HAP-1 (cell line): ENCODE measurements at regions not wholly inside any gene's neighbourhood (a gene's known extent, or its start where the extent isn't known, plus 50 kb on each side); places are given as distances from the start of the nearest gene placed in this dataset.

Experiments used
- DNase-seq, 2 experiments: peaks; one replicate each; pipeline ENCODE4 v3.0.0-alpha.2; 2016 to 2020; ENCODE audit warnings: low spot score in 2 of 2
- H3K27me3 ChIP-seq: fragments of 250-450 bp; sonication (Bioruptor Pico); 2 replicates; pipeline ENCODE4 v1.5.1; 2020; ENCODE audit warnings: low read depth, mild to moderate bottlenecking, moderate library complexity
- H3K36me3 ChIP-seq: fragments of 250-450 bp; sonication (Bioruptor Pico); replicated peaks from 2 replicates; pipeline ENCODE4 v1.5.1; 2020; ENCODE audit warnings: mild to moderate bottlenecking
- H3K4me1 ChIP-seq: fragments of 250-450 bp; sonication (Bioruptor Pico); 2 replicates; pipeline ENCODE4 v1.5.1; 2020; ENCODE audit warnings: mild to moderate bottlenecking
- H3K4me3 ChIP-seq: fragments of 250-450 bp; sonication (Bioruptor Pico); 2 replicates; pipeline ENCODE4 v1.5.1; 2020; ENCODE audit warnings: mild to moderate bottlenecking, moderate library complexity
- H3K9me3 ChIP-seq: fragments of 250-450 bp; sonication (Bioruptor Pico); 2 replicates; pipeline ENCODE4 v1.5.1; 2020; ENCODE audit warnings: mild to moderate bottlenecking, moderate library complexity
- in situ Hi-C: fragments of 300-500 bp; cut with MboI; formaldehyde crosslinking; loops from 3 replicates; pipeline ENCODE4 v1.14.3; 2020; ENCODE audit warnings: low sequenced_read_pairs, inconsistent platforms, mixed read lengths

- no peaks in the 10 kb centered on the region for H3K27me3 ChIP-seq
- no peak overlapping the region for H3K4me3 ChIP-seq
- no peaks in the 10 kb centered on the region; the same call in 1 of the 2 replicates for H3K4me1 ChIP-seq
- H3K9me3 ChIP-seq, result no peaks in the 10 kb centered on the region
- no peaks in the 10 kb centered on the region for H3K36me3 ChIP-seq
- in situ Hi-C loops, result no loop called here
- no peak for DNase-seq
These were observed 380.8 kb downstream of the BCOR start for GRCh38 chrX:39716802-39717540.

DNA sequence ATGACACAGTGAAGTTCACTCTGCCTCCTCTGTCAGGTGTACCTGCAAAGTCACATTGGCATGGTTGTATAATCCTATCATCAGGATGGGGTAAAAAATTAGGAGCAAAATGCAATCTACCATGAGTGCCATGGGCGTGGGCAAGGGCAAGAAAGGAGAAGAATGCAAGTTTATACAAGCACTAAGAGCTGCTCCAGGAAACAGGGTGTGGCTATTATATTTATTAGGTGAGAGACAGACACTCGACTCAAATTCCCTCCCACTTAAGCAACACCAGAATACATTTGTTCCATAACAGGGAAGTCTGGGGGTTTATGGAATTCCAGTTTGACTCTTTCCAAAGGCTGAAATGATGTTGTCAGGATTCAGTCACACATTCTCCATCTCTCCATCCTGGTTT, 378.8 kb downstream of the BCOR start:
- H3K9me3 ChIP-seq, result no peaks in the 10 kb centered on the region
- no peaks in the 10 kb centered on the region for H3K36me3 ChIP-seq
- in situ Hi-C loops, result no loop called here
- DNase-seq, result peak in 1 of 2 experiments; percentile 20
- H3K4me3 ChIP-seq, result no peak overlapping the region
- no peaks in the 10 kb centered on the region for H3K27me3 ChIP-seq
- H3K4me1 ChIP-seq, result no peaks in the 10 kb centered on the region; the same call in 1 of the 2 replicates

DNA sequence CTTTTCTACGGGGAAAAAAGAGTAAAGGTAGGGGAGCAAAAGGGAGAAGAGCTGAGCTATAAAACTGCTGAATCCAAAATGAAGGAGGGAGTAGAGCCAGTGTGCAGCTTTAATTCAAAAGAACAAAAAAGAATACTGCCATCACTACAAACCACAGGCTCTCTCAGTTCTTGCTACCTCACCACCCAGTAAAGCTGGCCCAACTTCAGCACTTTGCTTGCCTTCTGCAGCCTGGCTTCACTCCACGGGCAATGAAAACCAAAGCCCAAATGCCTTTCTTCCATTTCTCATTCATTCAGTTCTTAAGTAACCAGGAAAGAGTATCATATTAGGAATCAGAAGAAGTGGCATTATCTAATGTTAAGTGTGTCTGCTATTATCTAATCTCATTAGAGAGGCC, 376.8 kb downstream of the BCOR start:
- no peak for DNase-seq
- H3K27me3 ChIP-seq, result no peaks in the 10 kb centered on the region
- no peaks in the 10 kb centered on the region for H3K36me3 ChIP-seq
- no peak overlapping the region for H3K4me3 ChIP-seq
- no peaks in the 10 kb centered on the region; the same call in 1 of the 2 replicates for H3K4me1 ChIP-seq
- in situ Hi-C loops, result no loop called here
- no peaks in the 10 kb centered on the region for H3K9me3 ChIP-seq

GRCh38 chrX:39721566-39722279, 376.0 kb downstream of the BCOR start:
- no peaks in the 10 kb centered on the region for H3K27me3 ChIP-seq
- no peaks in the 10 kb centered on the region for H3K36me3 ChIP-seq
- no peaks in the 10 kb centered on the region; the same call in 1 of the 2 replicates for H3K4me1 ChIP-seq
- H3K9me3 ChIP-seq, result no peaks in the 10 kb centered on the region
- H3K4me3 ChIP-seq, result no peak overlapping the region
- DNase-seq, result no peak
- in situ Hi-C loops, result no loop called here

GRCh38 chrX:39724544-39724943, 373.2 kb downstream of the BCOR start:
- Histone ChIP-seq H3K4me3 (no peak overlapping the region), H3K27me3 (no peaks in the 10 kb centered on the region), H3K9me3 (no peaks in the 10 kb centered on the region; the same call in 1 of the 2 replicates), H3K36me3 (no peaks in the 10 kb centered on the region), H3K4me1 (no peaks in the 10 kb centered on the region)
- DNase-seq, result no peak
- in situ Hi-C loops, result no loop called here

DNA sequence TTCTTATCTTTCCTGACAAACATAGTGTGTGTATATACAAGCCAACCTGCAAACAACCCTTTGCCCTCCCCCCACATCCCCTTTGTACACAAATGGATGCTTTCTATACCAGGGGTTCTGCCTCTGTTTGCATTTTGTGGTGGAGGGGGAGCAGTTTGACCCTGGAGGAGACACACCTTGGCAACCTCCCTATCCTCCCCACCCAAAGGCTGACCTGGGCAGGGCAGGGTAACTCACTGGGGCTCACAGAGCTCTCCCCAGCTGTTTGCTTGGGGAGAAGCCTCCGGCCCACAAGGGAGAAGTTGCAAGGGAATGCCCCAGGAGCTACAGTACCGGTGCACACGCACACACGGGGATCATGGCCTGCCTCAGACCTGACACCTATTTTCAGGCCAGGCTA, 372.6 kb downstream of the BCOR start:
- H3K9me3 ChIP-seq, result no peaks in the 10 kb centered on the region; the same call in 1 of the 2 replicates
- in situ Hi-C loops, result no loop called here
- H3K4me3 ChIP-seq, result no peak overlapping the region
- H3K36me3 ChIP-seq, result no peaks in the 10 kb centered on the region
- no peaks in the 10 kb centered on the region; the same call in 1 of the 2 replicates for H3K4me1 ChIP-seq
- no peaks in the 10 kb centered on the region for H3K27me3 ChIP-seq
- DNase-seq, result no peak

GRCh38 chrX:39725928-39726619, 371.7 kb downstream of the BCOR start:
- Histone ChIP-seq H3K4me3 (no peak overlapping the region), H3K9me3 (no peaks in the 10 kb centered on the region; the same call in 1 of the 2 replicates), H3K27me3 (no peaks in the 10 kb centered on the region), H3K4me1 (peaks cover 8% of the 10 kb centered on the region), H3K36me3 (no peaks in the 10 kb centered on the region)
- DNase-seq, result no peak
- in situ Hi-C loops, result no loop called here

DNA sequence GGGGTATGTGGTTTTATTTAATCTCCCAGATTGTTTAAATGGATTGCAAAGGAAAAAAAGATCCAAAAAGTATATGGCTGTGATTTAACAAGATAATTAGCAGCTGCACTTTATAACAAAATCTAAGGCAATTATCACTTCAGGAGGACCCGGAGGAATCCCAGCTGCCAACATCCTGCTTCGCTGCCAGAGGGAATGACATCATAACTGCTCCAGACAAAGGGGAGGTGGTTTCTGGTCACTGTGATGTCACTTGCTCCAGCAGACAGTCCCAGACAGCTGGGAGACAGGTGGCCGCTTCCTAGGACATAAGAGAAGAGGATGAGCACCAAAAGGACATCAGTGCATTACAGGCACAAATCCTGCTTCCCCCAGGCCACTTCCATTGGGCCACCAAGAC, 371.0 kb downstream of the BCOR start:
- Histone ChIP-seq H3K36me3 (no peaks in the 10 kb centered on the region), H3K9me3 (no peaks in the 10 kb centered on the region; the same call in 1 of the 2 replicates), H3K27me3 (no peaks in the 10 kb centered on the region), H3K4me3 (no peak overlapping the region), H3K4me1 (peaks cover 9% of the 10 kb centered on the region)
- in situ Hi-C loops, result no loop called here
- no peak for DNase-seq

- in situ Hi-C loops, result no loop called here
- no peak for DNase-seq
- H3K4me3 ChIP-seq, result no peak overlapping the region
- no peaks in the 10 kb centered on the region; the same call in 1 of the 2 replicates for H3K9me3 ChIP-seq
- H3K4me1 ChIP-seq, result peaks cover 9% of the 10 kb centered on the region
- no peaks in the 10 kb centered on the region for H3K27me3 ChIP-seq
- H3K36me3 ChIP-seq, result no peaks in the 10 kb centered on the region
These were observed 369.7 kb downstream of the BCOR start for GRCh38 chrX:39728025-39728424.

DNA sequence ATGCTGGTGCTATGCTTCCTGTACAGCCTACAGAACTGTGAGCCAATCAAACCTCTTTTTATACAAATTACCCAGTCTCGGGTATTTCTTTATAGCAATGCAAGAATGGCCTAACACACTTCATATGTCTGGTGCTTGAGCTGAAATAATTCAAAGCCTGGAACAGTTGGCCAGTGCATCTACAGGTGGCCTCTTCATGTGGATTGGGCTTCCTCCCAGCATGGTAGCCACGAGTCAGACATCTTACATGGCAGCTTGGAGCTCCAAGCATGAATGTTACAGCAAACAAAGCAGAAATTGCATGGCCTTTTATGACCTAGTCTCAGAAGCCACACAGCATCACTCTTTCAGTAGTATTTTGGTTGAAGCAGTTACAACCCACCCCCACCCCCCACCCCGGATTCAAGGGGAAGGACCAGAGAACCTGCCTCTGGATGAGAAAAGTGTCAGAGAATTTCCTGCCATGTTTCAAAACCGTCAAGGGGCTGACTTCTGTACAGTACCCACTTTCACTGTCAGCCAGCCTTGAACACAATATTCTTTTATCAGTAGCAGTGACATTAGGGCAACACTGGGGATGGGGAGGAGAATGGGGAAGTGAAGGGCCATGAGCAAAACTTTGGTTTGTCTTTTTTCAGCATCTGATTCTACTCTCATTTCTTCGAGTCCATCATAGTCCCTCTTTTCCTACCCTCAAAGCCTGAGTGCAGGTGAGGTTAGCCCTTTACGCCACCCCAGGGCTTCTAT, 368.7 kb downstream of the BCOR start:
- DNase-seq, result no peak
- no peak overlapping the region for H3K4me3 ChIP-seq
- no peaks in the 10 kb centered on the region for H3K27me3 ChIP-seq
- H3K9me3 ChIP-seq, result no peaks in the 10 kb centered on the region; the same call in 1 of the 2 replicates
- no peaks in the 10 kb centered on the region for H3K36me3 ChIP-seq
- in situ Hi-C loops, result no loop called here
- H3K4me1 ChIP-seq, result peaks cover 9% of the 10 kb centered on the region

DNA sequence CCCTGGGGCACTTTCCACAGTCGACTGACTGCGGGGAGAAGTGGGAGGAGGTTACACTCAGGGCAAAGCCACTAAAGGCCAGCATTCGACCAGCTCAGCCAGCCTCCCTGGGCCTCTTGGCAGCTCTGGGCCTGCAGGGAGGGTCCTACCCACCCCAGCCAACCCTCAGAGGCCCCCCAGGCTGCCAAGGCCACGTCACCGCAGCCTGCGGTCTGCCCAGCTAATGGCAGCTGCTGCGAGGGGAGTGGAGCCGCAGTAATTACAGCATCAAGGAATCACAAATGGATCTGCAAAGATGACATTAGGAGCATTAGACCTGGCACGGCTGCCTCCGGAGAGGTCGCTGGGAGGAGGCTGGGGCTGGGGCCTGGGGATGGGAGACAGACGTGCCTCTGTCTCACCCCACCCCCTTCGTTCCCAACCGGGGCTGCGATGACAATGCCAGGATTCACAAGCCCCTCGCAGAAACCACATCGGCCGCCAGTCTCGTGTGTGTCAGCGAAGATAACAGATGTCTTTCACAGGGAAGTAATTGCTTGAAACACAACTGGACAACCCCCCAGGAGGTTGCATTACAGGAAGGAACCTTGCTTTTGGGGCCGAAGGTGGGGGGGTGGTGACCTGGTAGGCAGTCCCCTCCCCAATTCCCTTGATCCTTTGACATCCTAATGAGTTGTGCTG, 367.6 kb downstream of the BCOR start:
- no peaks in the 10 kb centered on the region for H3K27me3 ChIP-seq

GRCh38 chrX:39730662-39731329, 367.0 kb downstream of the BCOR start:
- Histone ChIP-seq H3K4me3 (no peak overlapping the region), H3K36me3 (no peaks in the 10 kb centered on the region), H3K27me3 (no peaks in the 10 kb centered on the region), H3K4me1 (peaks cover 9% of the 10 kb centered on the region), H3K9me3 (no peaks in the 10 kb centered on the region; the same call in 1 of the 2 replicates)
- DNase-seq, result peak; percentile 61 to 88
- in situ Hi-C loops, result no loop called here

More for the DNA sequence above, 367.6 kb downstream of the BCOR start:
- H3K4me1 ChIP-seq, result peaks cover 9% of the 10 kb centered on the region
- in situ Hi-C loops, result no loop called here
- no peak overlapping the region for H3K4me3 ChIP-seq
- no peak for DNase-seq
- H3K36me3 ChIP-seq, result no peaks in the 10 kb centered on the region
- H3K9me3 ChIP-seq, result no peaks in the 10 kb centered on the region; the same call in 1 of the 2 replicates
